ENCODE measurements at regions not wholly inside any gene's neighbourhood (a gene's known extent, or its start where the extent isn't known, plus 50 kb on each side); places are given as distances from the start of the nearest gene placed in this dataset.
"Not testable (repeated sequence)": the region's sequence is repeated elsewhere in the genome, so short reads cannot be mapped to it uniquely, and the experiment has no call there.

- Histone ChIP-seq H3K36me3 (no peaks in the 10 kb centered on the region), H3K4me1 (ENCODE audit: low read depth) (no peaks in the 10 kb centered on the region), H3K9me3 (ENCODE audit: low read depth) (no peaks in the 10 kb centered on the region), H3K27ac (no peak overlapping the region), H3K27me3 (no peaks in the 10 kb centered on the region), H3K4me3 (no peak overlapping the region)
- no peak for DNase-seq (ENCODE audit: low read depth in 1 of 2, low spot score in 1 of 2)
- no peak for TF ChIP-seq CTCF (IDR thresholded peaks at IDR 0.05; ENCODE audit: low read depth, low read length)
Observed at GRCh38 chr2:59756150-59756549, 797.3 kb downstream of the BCL11A start.

- no peak for TF ChIP-seq CTCF (IDR thresholded peaks at IDR 0.05; ENCODE audit: low read depth, low read length)
- peak in 1 of 2 donors; percentile 37 for DNase-seq (ENCODE audit: low read depth in 1 of 2, low spot score in 1 of 2)
- H3K36me3 ChIP-seq: no peaks in the 10 kb centered on the region
- no peaks in the 10 kb centered on the region for H3K9me3 ChIP-seq (ENCODE audit: low read depth)
- no peaks in the 10 kb centered on the region for H3K27me3 ChIP-seq
- no peaks in the 10 kb centered on the region for H3K4me1 ChIP-seq (ENCODE audit: low read depth)
- no peak overlapping the region for H3K27ac ChIP-seq
- H3K4me3 ChIP-seq: no peak overlapping the region
Observed at GRCh38 chr2:59754011-59754735, 799.3 kb downstream of the BCL11A start.

- no peaks in the 10 kb centered on the region for H3K27me3 ChIP-seq
- no peak overlapping the region for H3K4me3 ChIP-seq
- H3K27ac ChIP-seq: no peak overlapping the region
- no peaks in the 10 kb centered on the region for H3K4me1 ChIP-seq (ENCODE audit: low read depth)
- no peak for TF ChIP-seq CTCF (IDR thresholded peaks at IDR 0.05; ENCODE audit: low read depth, low read length)
- no peaks in the 10 kb centered on the region for H3K9me3 ChIP-seq (ENCODE audit: low read depth)
- H3K36me3 ChIP-seq: no peaks in the 10 kb centered on the region
- no peak for DNase-seq (ENCODE audit: low read depth in 1 of 2, low spot score in 1 of 2)
Observed at GRCh38 chr2:59752512-59752911, 800.9 kb downstream of the BCL11A start.

GRCh38 chr2:59752071-59752470 lies 801.4 kb downstream of the BCL11A start:
- Histone ChIP-seq H3K4me3 (no peak overlapping the region), H3K4me1 (ENCODE audit: low read depth) (no peaks in the 10 kb centered on the region), H3K9me3 (ENCODE audit: low read depth) (no peaks in the 10 kb centered on the region), H3K36me3 (no peaks in the 10 kb centered on the region), H3K27ac (no peak overlapping the region), H3K27me3 (no peaks in the 10 kb centered on the region)
- no peak for TF ChIP-seq CTCF (IDR thresholded peaks at IDR 0.05; ENCODE audit: low read depth, low read length)
- no peak for DNase-seq (ENCODE audit: low read depth in 1 of 2, low spot score in 1 of 2)

GRCh38 chr2:59751214-59751613 lies 802.2 kb downstream of the BCL11A start:
- not testable (repeated sequence) for H3K36me3 ChIP-seq; H3K27me3 ChIP-seq; DNase-seq (ENCODE audit: low read depth in 1 of 2, low spot score in 1 of 2); H3K4me1 ChIP-seq (ENCODE audit: low read depth); H3K27ac ChIP-seq; H3K4me3 ChIP-seq; H3K9me3 ChIP-seq (ENCODE audit: low read depth)

GRCh38 chr2:59746291-59746690 lies 807.2 kb downstream of the BCL11A start:
- no peaks in the 10 kb centered on the region for H3K9me3 ChIP-seq (ENCODE audit: low read depth)
- no peak for TF ChIP-seq CTCF (IDR thresholded peaks at IDR 0.05; ENCODE audit: low read depth, low read length)
- no peaks in the 10 kb centered on the region for H3K36me3 ChIP-seq
- H3K27ac ChIP-seq: no peak overlapping the region
- no peak overlapping the region for H3K4me3 ChIP-seq
- no peak for DNase-seq (ENCODE audit: low read depth in 1 of 2, low spot score in 1 of 2)
- no peaks in the 10 kb centered on the region for H3K4me1 ChIP-seq (ENCODE audit: low read depth)
- no peaks in the 10 kb centered on the region for H3K27me3 ChIP-seq
